GM12892 (cell line): ENCODE measurements at regions not wholly inside any gene's neighbourhood (a gene's known extent, or its start where the extent isn't known, plus 50 kb on each side); places are given as distances from the start of the nearest gene placed in this dataset.

ENCODE experiments used
- POLR2AphosphoS5 ChIP-seq: IDR thresholded peaks from 2 replicates; pipeline ENCODE4 v1.6.1; 2011; ENCODE audit warnings: low read depth, low read length, control low read depth
- TAF1 ChIP-seq: IDR thresholded peaks from 2 replicates; pipeline ENCODE4 v1.6.1; 2011; ENCODE audit warnings: low read depth, mild to moderate bottlenecking, control low read depth, low read length, borderline replicate concordance

DNA sequence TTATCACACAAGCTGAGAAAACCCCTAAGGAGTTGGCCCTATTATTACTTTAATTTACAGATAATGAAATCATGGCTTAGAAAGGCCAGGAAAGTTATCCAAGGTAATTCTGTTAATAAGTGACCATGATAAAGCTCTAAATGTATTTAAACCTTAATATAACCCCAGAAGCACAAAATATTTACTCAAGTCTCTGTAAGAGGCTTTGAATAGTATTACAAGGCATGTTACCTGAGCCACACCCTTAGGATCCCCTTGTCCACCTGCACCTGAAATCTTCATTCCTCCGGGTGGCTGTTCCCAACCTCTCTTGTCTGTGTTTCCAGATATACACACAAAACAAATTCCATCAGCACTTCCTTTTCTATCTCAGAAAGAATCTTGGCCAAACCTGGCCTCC lies 271.6 kb upstream of the BMP2 start:
- no peak for TF ChIP-seq POLR2AphosphoS5
- no peak for TF ChIP-seq TAF1
